ENCODE measurements at regions not wholly inside any gene's neighbourhood (a gene's known extent, or its start where the extent isn't known, plus 50 kb on each side); places are given as distances from the start of the nearest gene placed in this dataset.

GRCh38 chrX:1035206-1035605 is 177.2 kb downstream of the CRLF2 start:
- Histone ChIP-seq H3K36me3 (ENCODE audit: control insufficient read depth, insufficient read depth, low read length) (no peaks in the 10 kb centered on the region), H3K27ac (ENCODE audit: insufficient read depth, low read length) (no peak overlapping the region), H4K8ac (ENCODE audit: low read depth in 2 of 2, low read length in 2 of 2) (no peak overlapping the region), H2AK9ac (replicated peaks; ENCODE audit: low read depth, low read length, poor library complexity) (no peak overlapping the region), H3K27me3 (ENCODE audit: control insufficient read depth, insufficient read depth, low read length) (no peaks in the 10 kb centered on the region), H2AK5ac (ENCODE audit: low read depth, low read length) (no peak overlapping the region), H3K9ac (ENCODE audit: low read depth, low read length) (no peak overlapping the region), H3K9me3 (ENCODE audit: control insufficient read depth, insufficient read depth, low read length) (peaks cover 28% of the 10 kb centered on the region; the same call in 1 of the 2 replicates), H3K56ac (ENCODE audit: extremely low read depth, insufficient read depth, low read length) (no peak overlapping the region), H3K4ac (ENCODE audit: low read depth, low read length) (no peak overlapping the region), H2BK5ac (ENCODE audit: low read depth, low read length, poor library complexity, severe bottlenecking) (no peak overlapping the region), H4K20me1 (ENCODE audit: insufficient read depth, low read length) (no peaks in the 10 kb centered on the region), H2AFZ (replicated peaks; ENCODE audit: low read length, poor library complexity) (no peak overlapping the region), H2BK120ac (ENCODE audit: low read depth, low read length) (no peak overlapping the region), H3K79me1 (ENCODE audit: low read depth in 1 of 2, low read length in 2 of 2) (no peaks in the 10 kb centered on the region), H3K4me3 (ENCODE audit: insufficient read depth, low read depth, low read length) (no peak overlapping the region), H3K4me2 (ENCODE audit: low read depth, low read length) (no peak overlapping the region), H3K14ac (replicated peaks; ENCODE audit: low read depth, low read length) (no peak overlapping the region), H2BK15ac (ENCODE audit: low read depth, low read length) (no peak overlapping the region), H3K9me1 (ENCODE audit: insufficient read depth, low read length) (no peaks in the 10 kb centered on the region), H4K5ac (ENCODE audit: low read depth, low read length) (no peak overlapping the region), H3K23ac (ENCODE audit: low read depth, low read length) (no peak overlapping the region), H4K91ac (ENCODE audit: insufficient read depth, low read depth, low read length) (no peak overlapping the region), H3K18ac (ENCODE audit: low read depth, low read length) (no peak overlapping the region), H2BK20ac (ENCODE audit: low read depth, low read length) (no peak overlapping the region), H3K4me1 (ENCODE audit: control insufficient read depth, insufficient read depth, low read length) (no peaks in the 10 kb centered on the region)
- in situ Hi-C loops (cut with MboI; ENCODE audit: low sequenced_read_pairs) (no loop called here), dilution Hi-C loops (cut with HindIII; ENCODE audit: low sequenced_read_pairs, unreplicated experiment) (no loop called here), intact Hi-C loops (cut with micrococcal nuclease) (no loop called here)
- POLR2A ChIA-PET (ENCODE audit: unreplicated experiment) = no interaction called here
- ATAC-seq (ENCODE audit: low read depth) (no peak), DNase-seq (no peak)
- no TSS peak for BruUV-seq (replicated peaks)
- no peak for TF ChIP-seq MAFK (IDR thresholded peaks at IDR 0.05; ENCODE audit: low read depth, low read length)
- no peak for TF ChIP-seq ELK1 (IDR thresholded peaks at IDR 0.05; ENCODE audit: borderline replicate concordance, low read depth, low read length)
- TF ChIP-seq FOS (IDR thresholded peaks at IDR 0.05; ENCODE audit: low read depth, low read length) = no peak
- no peak for TF ChIP-seq MAZ (IDR thresholded peaks at IDR 0.05; ENCODE audit: borderline replicate concordance, low read depth, low read length)
- TF ChIP-seq RFX5 (IDR thresholded peaks at IDR 0.05; ENCODE audit: low read depth, low read length) = no peak
- no peak for TF ChIP-seq MXI1 (IDR thresholded peaks at IDR 0.05; ENCODE audit: borderline replicate concordance, low read depth, low read length)
- no peak for TF ChIP-seq RAD21 (IDR thresholded peaks at IDR 0.05; ENCODE audit: low read length)
- no peak for TF ChIP-seq BHLHE40 (IDR thresholded peaks at IDR 0.05; ENCODE audit: low read depth, low read length)
- TF ChIP-seq NFE2L2 (IDR thresholded peaks at IDR 0.05; ENCODE audit: low read depth, low read length) = no peak
- TF ChIP-seq CHD1 (IDR thresholded peaks at IDR 0.05; ENCODE audit: low read depth, low read length) = no peak
- no peak for TF ChIP-seq SMC3 (IDR thresholded peaks at IDR 0.05; ENCODE audit: low read depth, low read length)
- no peak for TF ChIP-seq USF2 (IDR thresholded peaks at IDR 0.05; ENCODE audit: low read depth, low read length)
- no peak for TF ChIP-seq CTCF (conservative IDR thresholded peaks at IDR 0.05; ENCODE audit: low read depth, low read length)
- no peak for TF ChIP-seq RCOR1 (IDR thresholded peaks at IDR 0.05; ENCODE audit: insufficient replicate concordance, low read length)
- TF ChIP-seq CEBPB (IDR thresholded peaks at IDR 0.05; ENCODE audit: low read depth, low read length) = no peak
- no peak for TF ChIP-seq POLR2A (IDR thresholded peaks at IDR 0.05; ENCODE audit: low read depth, low read length)
- CTCF ChIA-PET = no interaction called here
- WGBS, 2 experiments (ENCODE audit: extremely low coverage in 2 of 2, insufficient read length in 1 of 2) = 36% methylated on average over 14 of the region's 19 CpGs; no CpG with 5 or more reads in 1 of the 2 experiments
